HG02973 (cell line): ENCODE measurements at regions not wholly inside any gene's neighbourhood (a gene's known extent, or its start where the extent isn't known, plus 50 kb on each side); places are given as distances from the start of the nearest gene placed in this dataset.

ENCODE experiments used
- ATAC-seq: cut with Tn5 transposase; IDR thresholded peaks from one replicate; pipeline ENCODE4 v1.9.1; 2021; ENCODE audit warnings: moderate library complexity; ENCODE audit not compliant: unreplicated experiment

DNA sequence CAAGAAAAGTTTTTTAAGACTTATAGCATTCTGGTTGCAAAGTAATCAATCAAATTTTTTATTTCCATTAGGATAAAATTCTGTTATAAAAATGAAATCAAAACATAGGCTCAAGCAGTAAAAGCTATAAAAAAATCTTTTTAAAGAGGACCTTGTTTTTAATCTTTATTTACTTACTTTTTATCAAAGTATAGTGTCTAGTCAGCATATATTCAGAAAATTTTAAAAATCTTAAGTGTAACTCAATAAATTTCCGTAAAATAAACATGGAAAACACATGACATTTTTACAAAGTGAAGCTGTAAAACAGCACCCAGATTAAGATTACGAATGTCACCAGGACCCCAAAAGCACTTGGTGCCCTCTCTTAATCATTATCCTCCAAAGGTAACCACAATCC is 302.4 kb downstream of the TMEM161B start:
- ATAC-seq = no peak

DNA sequence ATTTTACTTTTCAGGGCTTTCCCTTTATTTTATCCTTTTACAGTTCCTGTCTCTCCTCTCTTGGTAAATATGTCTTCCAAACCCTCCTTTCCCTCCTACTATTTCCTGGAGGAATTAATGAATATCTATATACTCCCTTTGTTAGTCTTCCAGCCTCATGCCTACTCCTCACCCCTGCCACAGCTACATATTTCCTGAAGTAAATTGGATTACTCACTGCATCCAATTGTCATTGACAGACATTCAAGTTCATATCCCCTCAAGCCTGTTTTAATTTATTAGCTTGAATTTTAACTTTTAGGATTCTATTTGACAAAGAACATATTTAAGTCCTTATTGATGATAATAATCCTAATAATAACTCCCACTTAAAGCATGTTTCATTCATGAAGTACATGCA is 314.5 kb downstream of the TMEM161B start:
- no peak for ATAC-seq

DNA sequence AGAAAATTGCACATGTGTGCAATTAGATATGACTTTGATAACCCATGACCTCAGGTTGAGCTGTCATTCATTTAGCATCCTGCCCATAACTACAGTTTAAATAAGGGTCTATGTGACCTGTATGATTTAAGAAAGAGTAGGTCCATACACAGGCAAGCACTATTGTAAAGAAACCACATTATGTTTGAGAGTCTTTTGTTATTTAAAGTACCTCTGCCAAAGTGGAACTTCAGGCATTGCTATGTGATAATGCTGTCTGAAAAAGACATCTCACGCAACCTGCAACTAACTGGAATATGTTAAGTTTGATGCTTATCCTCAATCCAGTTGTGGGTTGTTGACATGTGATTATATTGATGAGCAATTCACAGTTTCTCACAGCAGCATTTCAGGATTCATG is 317.0 kb downstream of the TMEM161B start:
- ATAC-seq = no peak

GRCh38 chr5:87949676-87950631 is 318.7 kb downstream of the TMEM161B start:
- ATAC-seq = no peak

GRCh38 chr5:87948486-87948885 is 320.2 kb downstream of the TMEM161B start:
- ATAC-seq = no peak

GRCh38 chr5:87946271-87946670 is 322.4 kb downstream of the TMEM161B start:
- no peak for ATAC-seq

GRCh38 chr5:87945286-87945650 is 323.4 kb downstream of the TMEM161B start:
- no peak for ATAC-seq

GRCh38 chr5:87944553-87945285 is 323.9 kb downstream of the TMEM161B start:
- ATAC-seq = no peak

- ATAC-seq = no peak
Measured at GRCh38 chr5:87940775-87941174, 327.9 kb downstream of the TMEM161B start.

GRCh38 chr5:87936667-87937066 is 332.0 kb downstream of the TMEM161B start:
- no peak for ATAC-seq

GRCh38 chr5:87924436-87924835 is 344.2 kb downstream of the TMEM161B start:
- ATAC-seq = no peak

GRCh38 chr5:87916320-87916719 is 352.3 kb downstream of the TMEM161B start:
- ATAC-seq = no peak

DNA sequence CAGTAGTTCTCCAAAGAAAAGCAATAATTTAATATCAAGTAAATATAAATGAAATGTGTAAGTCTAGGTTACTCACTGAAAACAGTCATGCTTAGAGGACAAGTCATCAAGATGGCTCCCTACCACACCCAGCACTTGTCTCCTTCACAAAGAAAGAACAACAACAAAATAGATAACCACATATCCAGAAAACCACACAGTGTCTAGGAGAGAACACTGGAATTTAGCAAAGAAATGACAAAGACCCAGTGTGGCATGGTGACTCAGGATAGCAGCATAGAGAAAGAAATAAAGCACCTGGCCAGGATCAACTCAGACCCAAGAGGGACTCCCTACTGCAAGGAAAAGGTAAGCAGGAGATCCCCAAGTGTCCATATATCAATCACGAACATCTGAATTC is 356.2 kb downstream of the TMEM161B start:
- no peak for ATAC-seq

DNA sequence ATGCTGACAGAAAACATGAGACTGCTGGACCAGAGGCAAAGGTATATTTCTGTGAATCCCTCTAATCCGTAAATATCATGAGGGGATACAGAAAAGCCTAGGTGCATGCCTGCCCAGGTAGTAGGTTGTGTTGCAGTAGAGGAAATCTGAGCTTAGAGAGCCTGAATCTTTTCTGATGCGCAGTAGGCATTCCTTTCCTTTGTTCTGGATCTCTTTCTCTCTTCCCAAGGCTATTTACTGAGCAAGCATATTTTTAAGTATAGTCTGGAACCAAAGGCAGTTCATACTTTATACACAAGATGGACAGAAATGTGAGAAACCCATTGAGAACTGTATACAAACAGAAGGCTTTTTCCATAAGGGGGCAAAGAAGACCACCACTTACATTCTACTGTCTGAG is 359.3 kb downstream of the TMEM161B start:
- no peak for ATAC-seq

GRCh38 chr5:87906962-87907361 is 361.7 kb downstream of the TMEM161B start:
- no peak for ATAC-seq

GRCh38 chr5:87900419-87900818 is 368.2 kb downstream of the TMEM161B start:
- no peak for ATAC-seq

GRCh38 chr5:87899721-87900131 is 368.9 kb downstream of the TMEM161B start:
- ATAC-seq = no peak

DNA sequence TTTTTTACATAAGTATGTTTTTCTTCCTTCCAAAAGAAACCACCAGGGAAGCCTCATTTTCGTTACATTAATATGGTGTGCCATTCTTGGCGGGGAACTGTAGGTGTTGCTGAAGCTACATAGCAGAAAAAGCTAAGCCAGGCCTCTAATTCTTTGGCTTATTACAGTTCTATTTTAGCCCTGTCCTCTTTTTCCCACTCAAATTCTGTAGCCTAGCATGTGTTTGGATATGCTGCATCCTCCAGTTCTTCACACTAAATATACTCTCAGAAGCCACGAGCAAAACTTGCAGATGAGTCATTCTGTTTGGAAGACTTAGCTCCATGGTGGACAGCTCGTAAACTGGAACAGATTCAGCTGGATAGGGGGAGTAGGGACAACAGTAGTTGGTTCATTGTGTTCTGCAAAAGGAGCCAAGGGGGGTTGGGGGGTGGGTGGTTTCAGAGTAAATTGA is 369.4 kb downstream of the TMEM161B start:
- no peak for ATAC-seq

- ATAC-seq = no peak
Measured at GRCh38 chr5:87898574-87898973, 370.1 kb downstream of the TMEM161B start.

DNA sequence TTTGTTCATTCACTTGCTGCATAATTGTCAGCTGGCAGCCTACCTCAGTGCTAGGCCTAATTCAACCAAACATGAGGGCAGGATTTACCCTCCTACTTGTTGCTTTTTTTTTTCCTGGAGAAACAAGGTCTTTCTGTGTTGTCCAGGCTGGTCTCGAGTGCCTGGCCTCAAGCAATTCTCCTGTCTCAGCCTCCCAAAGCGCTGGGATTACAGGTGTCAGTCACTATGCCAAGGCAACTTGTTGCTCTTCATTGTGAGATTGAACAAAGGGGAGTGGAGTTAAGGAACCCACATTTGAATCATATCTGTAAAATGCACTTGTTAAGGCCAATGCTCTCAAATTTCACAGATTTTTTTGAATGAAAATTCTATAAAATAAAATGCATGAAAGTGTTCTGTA is 380.5 kb downstream of the TMEM161B start:
- no peak for ATAC-seq

GRCh38 chr5:87887247-87887646 is 381.4 kb downstream of the TMEM161B start:
- no peak for ATAC-seq

DNA sequence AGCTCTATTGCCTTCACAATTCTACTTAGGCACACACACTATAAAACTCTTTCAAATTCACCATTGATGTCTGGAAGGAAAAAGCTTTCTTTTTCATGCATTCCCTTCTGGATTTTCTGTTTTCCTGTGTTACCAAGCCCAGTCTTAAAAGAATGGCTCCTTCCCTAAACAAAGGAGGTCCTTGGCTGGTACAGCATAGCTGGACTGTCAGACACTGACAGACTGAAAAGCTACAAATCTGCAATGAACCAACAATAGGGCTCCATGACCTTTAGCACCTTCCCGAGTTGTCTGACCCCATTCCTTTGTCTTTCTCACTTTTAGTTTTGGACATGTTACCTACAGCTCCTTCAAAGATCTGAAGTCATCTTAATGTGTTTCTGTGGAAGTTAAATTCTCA is 382.5 kb downstream of the TMEM161B start:
- ATAC-seq = no peak
